ENCODE measurements at regions not wholly inside any gene's neighbourhood (a gene's known extent, or its start where the extent isn't known, plus 50 kb on each side); places are given as distances from the start of the nearest gene placed in this dataset.

GRCh38 chr2:205872716-205873115 is 190.4 kb downstream of the NRP2 start:
- Mint-ChIP-seq H3K27me3 (ENCODE audit: insufficient read depth) (peaks cover 35% of the 10 kb centered on the region), H3K36me3 (ENCODE audit: low read depth) (0 out of 2 replicates have a peak, but pooled peaks cover 5% of the 10 kb centered on the region), H3K4me1 (ENCODE audit: low read depth) (peaks cover 8% of the 10 kb centered on the region; the same call in 1 of the 2 replicates), H3K27ac (no peak overlapping the region), H3K4me3 (no peak overlapping the region), H3K9me3 (no peaks in the 10 kb centered on the region; the same call in 1 of the 2 replicates)
- DNase-seq: no peak
- TF ChIP-seq CTCF (IDR thresholded peaks at IDR 0.05): no peak

GRCh38 chr2:205869439-205869838 is 187.1 kb downstream of the NRP2 start:
- no peak overlapping the region for H3K27ac Mint-ChIP-seq
- H3K27me3 Mint-ChIP-seq (ENCODE audit: insufficient read depth): peaks cover 37% of the 10 kb centered on the region
- H3K4me3 Mint-ChIP-seq: no peak overlapping the region
- H3K9me3 Mint-ChIP-seq: no peaks in the 10 kb centered on the region; the same call in 1 of the 2 replicates
- peaks cover 8% of the 10 kb centered on the region; the same call in 1 of the 2 replicates for H3K4me1 Mint-ChIP-seq (ENCODE audit: low read depth)
- DNase-seq: no peak
- no peak for TF ChIP-seq CTCF (IDR thresholded peaks at IDR 0.05)
- 0 out of 2 replicates have a peak, but pooled peaks cover 5% of the 10 kb centered on the region for H3K36me3 Mint-ChIP-seq (ENCODE audit: low read depth)

GRCh38 chr2:205868773-205869333 is 186.6 kb downstream of the NRP2 start:
- no peak for DNase-seq
- no peak for TF ChIP-seq CTCF (IDR thresholded peaks at IDR 0.05)
- H3K4me1 Mint-ChIP-seq (ENCODE audit: low read depth): peaks cover 8% of the 10 kb centered on the region; the same call in 1 of the 2 replicates
- H3K4me3 Mint-ChIP-seq: no peak overlapping the region
- H3K27ac Mint-ChIP-seq: no peak overlapping the region
- peaks cover 31% of the 10 kb centered on the region for H3K27me3 Mint-ChIP-seq (ENCODE audit: insufficient read depth)
- no peaks in the 10 kb centered on the region; the same call in 1 of the 2 replicates for H3K9me3 Mint-ChIP-seq
- H3K36me3 Mint-ChIP-seq (ENCODE audit: low read depth): no peaks in the 10 kb centered on the region

- TF ChIP-seq CTCF (IDR thresholded peaks at IDR 0.05): no peak
- DNase-seq: no peak
- H3K27ac Mint-ChIP-seq: no peak overlapping the region
- H3K4me1 Mint-ChIP-seq (ENCODE audit: low read depth): peaks cover 8% of the 10 kb centered on the region; the same call in 1 of the 2 replicates
- no peaks in the 10 kb centered on the region for H3K36me3 Mint-ChIP-seq (ENCODE audit: low read depth)
- H3K27me3 Mint-ChIP-seq (ENCODE audit: insufficient read depth): peaks cover 25% of the 10 kb centered on the region
- no peaks in the 10 kb centered on the region; the same call in 1 of the 2 replicates for H3K9me3 Mint-ChIP-seq
- H3K4me3 Mint-ChIP-seq: no peak overlapping the region
Measured at GRCh38 chr2:205868053-205868452, 185.8 kb downstream of the NRP2 start.

GRCh38 chr2:205867371-205867770 is 185.1 kb downstream of the NRP2 start:
- Mint-ChIP-seq H3K4me3 (no peak overlapping the region), H3K4me1 (ENCODE audit: low read depth) (peaks cover 8% of the 10 kb centered on the region; the same call in 1 of the 2 replicates), H3K9me3 (no peaks in the 10 kb centered on the region), H3K27me3 (ENCODE audit: insufficient read depth) (peaks cover 20% of the 10 kb centered on the region), H3K36me3 (ENCODE audit: low read depth) (no peaks in the 10 kb centered on the region), H3K27ac (no peak overlapping the region)
- no peak for DNase-seq
- no peak for TF ChIP-seq CTCF (IDR thresholded peaks at IDR 0.05)

Measured in HFFc6 (cell line).